ENCODE measurements at regions not wholly inside any gene's neighbourhood (a gene's known extent, or its start where the extent isn't known, plus 50 kb on each side); places are given as distances from the start of the nearest gene placed in this dataset.

DNA sequence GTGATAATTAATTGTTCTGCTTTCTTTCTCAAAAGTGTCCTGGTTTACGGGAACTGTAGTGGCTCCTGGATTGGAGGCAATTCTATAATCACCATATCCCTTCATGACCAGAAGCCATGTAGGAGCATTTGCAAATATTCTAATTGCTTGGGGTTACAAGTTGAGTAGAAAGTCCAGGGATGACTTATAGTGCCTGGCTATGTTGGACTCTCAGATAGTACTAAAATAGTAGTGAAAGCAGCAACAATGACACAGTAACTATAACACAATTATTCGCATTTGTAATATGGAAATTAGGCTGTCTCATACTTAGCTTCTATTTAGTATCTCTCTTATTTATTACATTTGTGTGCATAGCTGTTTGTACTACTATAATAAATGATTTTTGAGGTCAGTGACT is 712.5 kb upstream of the GRAMD2B start:
- no peak for DNase-seq
- intact Hi-C loops (cut with DNase I), result no loop called here

DNA sequence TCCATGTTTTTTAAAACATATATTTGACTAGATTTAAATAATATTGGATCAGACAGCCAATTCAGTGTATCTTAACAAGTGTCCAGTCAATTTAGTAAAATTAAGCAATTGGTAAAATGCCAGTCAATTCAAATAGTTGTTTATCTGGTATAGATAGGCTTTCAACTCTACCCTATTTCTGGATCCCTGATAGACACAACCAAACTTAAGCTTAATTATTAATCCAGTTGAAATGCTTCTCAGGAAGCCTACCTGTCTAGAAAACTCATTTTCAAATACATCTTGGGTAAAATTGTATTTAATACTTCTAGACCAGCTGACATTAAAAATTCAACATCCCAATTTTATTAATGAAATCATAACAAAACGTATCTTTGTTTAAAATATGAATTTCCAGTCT is 710.8 kb upstream of the GRAMD2B start:
- intact Hi-C loops (cut with DNase I), result no loop called here
- no peak for DNase-seq

DNA sequence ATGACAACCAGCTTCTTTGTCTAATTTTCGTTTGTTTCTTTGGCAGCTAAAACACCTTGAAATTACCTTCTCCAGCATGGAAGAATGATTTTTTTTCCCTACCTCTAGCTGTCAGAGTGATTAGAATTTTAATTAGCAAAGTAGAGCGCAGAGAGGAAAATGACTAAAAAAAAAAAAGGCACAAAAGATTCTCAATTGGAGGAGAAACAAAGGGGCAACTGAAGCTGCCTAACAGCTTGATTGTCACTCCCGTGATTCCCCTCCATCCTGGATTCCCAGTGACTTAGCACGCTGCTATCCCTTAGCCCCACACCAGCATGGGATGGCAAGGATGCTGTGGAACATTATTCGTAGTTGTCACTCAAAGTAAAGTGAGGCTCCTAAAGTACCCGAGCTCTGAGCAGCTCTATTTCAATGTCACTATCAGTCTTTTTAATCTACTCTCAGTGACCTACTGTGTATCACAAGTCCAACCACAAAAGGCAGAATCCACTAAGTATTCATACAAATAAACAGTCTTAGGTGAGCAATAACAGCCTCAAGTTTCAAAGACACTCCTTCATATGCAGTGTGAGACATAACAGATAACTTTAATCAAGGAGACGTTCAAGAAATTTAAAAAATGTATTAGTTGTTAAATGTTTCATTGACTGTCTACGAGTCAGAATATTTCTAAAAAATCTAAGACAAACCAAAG is 710.0 kb upstream of the GRAMD2B start:
- intact Hi-C loops (cut with DNase I), result no loop called here
- no peak for DNase-seq

DNA sequence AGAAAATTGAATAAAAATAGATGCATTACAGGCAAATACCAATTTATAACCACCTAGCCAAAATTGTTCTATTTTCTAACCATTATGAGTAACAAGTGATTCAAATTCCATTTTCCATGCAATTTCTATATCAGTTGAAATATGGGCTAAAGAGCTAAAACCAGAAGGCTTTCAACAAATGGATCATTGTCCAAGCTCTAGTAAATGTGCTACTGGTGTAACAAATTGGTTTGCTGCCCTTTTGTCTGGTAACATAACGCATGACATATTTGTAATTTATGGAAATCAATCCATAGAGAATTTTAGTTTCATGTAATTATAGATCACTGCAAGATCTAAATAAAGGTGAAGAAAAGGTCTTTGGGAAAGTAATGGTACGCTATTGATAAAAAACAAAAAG is 708.0 kb upstream of the GRAMD2B start:
- no peak for DNase-seq
- intact Hi-C loops (cut with DNase I), result no loop called here

DNA sequence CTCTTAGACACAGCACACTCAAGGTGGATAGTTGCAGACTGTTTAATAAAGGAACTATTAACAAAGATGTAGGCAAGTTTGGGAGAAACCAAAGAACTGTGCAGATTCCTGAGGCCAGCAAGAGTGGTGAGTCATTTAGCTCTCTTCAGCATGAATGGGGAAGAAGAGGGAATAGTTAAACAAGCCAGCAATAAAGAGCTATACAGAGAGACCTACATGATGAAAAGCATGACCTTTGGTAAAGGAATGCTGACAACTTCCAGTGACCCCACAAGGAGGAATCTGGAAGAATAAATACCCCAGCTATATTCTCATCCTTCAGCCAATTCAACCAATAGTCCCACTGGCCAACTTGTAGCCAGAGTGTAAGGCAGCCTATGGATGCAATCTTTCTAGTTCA is 706.0 kb upstream of the GRAMD2B start:
- intact Hi-C loops (cut with DNase I), result no loop called here
- DNase-seq, result no peak

DNA sequence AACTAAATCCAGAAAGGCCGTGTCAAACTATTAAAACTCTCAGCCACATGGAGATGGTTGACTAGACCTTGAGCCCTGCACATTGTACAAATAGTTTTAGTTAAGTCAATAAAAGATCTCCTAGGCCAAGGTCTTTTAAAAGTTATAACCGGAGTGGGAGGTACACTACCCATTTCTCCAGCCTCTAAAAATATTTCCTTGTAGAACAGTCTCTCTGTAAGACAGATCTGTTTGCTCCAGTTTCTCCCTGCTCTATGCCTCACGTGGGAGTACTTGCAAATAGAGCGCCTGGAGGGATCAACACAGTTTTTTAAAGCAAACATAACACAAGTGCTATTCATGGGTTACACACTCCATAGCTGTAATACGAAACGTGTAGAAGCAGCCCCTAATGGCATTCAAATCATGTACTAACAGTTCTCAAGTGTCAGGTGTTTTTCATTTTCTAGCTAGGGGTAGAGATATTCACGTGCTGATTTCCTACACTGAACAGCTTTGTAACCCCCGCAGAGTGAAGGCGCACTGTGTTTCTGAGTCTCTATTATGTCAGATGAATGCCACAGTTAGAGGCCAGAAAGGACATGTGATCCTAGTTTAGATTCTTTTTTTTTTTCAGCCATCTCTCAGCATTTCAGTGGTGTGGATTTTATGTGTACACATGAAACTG is 703.4 kb upstream of the GRAMD2B start:
- intact Hi-C loops (cut with DNase I), result no loop called here
- DNase-seq, result no peak

DNA sequence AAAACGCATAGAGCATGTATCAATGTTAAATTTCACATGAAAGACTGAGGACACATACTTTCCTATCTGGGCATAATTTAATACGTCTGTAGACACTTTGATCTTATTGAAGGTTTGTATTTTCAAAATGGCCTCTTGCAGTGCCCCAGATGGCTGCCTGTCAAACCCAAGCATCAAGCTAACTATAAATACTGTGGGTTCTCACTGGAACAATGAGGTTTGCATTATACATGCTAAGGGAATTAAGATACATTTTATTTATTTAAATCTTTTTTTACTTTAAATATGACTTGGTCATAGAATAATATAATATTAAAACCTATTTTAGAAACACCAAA is 702.9 kb upstream of the GRAMD2B start:
- intact Hi-C loops (cut with DNase I), result no loop called here

DNA sequence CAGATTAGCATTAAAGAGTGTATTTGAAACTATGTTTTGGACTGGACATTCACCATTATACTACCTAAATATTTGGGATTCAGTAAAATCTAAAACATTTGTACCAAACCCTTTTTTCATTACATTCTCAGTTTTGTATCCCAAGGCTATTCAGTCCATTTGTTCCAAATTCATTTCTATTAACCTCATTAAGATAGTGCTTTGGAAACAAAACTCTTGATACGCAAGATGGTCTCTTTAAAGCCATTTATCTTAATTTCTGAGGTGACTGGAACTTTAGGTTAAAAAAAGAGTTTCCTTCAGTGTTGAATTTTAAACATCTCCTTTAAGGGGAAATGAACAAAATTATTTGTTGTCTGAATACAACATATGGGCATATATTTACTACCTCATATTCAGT is 702.5 kb upstream of the GRAMD2B start:
- intact Hi-C loops (cut with DNase I), result no loop called here
- DNase-seq, result no peak

More for the DNA sequence above, 702.9 kb upstream of the GRAMD2B start:
- no peak for DNase-seq

DNA sequence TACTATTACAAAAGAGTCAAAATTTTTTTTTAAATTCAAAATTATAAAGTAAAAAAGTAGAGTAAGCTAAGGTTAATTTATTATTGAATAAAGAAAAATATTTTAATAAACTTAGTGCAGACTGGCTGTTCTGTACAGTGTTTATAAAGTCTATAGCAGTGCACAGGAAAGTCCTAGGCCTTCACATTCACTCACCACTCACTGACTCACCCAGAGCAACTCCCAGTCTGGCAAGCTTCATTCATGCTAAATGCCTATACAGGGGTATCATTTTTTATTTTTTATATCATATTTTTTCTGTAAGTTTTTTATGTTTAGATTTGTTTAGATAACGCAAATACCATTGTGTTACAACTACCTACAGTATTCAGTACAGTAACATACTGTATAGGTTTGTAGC is 700.7 kb upstream of the GRAMD2B start:
- DNase-seq, result no peak
- intact Hi-C loops (cut with DNase I), result no loop called here

DNA sequence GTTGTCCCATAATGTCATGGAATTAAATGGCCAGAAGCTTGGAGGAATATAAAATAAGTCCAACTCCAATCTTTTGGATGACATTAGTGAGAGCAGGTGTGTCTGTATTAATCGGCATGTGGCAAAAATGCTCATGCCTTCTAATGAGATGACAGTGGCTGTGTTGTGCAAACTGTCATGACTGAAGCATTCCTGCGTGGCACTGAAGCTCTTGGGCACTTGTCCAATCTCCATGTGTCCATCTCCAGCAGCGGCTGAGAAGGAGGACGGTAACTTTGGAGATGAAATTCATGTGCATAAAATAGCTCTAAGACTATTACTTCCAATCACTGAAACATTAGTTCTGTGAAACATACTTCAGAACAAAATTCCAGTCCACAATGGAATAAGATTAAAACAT is 697.5 kb upstream of the GRAMD2B start:
- intact Hi-C loops (cut with DNase I), result no loop called here
- DNase-seq, result peak in 1 of 10 donors; percentile 11

DNA sequence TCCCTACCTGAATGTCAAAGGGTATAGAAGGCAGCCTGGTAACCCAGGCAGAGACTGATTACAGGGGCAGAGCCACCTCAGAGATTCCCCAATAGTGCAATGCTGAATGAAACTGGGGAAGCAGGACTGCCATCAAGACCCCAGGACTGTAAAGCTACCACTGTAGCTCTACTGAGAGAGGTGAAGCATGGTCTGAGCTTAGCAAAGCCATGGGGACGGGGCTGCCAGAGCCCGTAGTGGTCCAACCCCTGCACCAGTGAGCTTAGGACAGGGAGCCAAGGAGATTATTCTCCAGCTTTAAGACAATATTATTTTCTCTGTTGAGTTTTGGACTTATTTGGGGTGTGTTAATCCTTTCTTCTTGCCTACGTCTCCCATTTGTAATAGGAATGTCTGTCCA is 679.3 kb upstream of the GRAMD2B start:
- DNase-seq, result no peak
- intact Hi-C loops (cut with DNase I), result no loop called here

DNA sequence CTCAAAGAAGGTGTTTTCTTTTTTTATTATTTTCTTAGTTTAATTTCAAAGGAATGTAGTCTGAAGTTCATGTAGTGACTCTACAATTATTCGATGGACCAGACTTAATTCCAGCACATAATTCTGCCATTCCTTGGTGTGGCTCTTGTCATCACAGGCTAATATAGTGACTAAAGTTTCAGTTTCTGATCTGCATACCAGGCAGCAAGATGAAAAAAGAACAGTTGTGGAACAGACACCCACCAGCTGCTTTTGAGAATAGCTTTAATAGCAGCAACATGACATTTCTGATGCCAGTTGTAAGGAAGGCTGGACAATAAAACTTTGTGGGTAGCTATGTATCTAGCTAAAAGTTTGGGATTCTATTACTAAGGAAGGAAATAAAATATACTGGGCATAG is 676.3 kb upstream of the GRAMD2B start:
- intact Hi-C loops (cut with DNase I), result no loop called here
- no peak for DNase-seq

DNA sequence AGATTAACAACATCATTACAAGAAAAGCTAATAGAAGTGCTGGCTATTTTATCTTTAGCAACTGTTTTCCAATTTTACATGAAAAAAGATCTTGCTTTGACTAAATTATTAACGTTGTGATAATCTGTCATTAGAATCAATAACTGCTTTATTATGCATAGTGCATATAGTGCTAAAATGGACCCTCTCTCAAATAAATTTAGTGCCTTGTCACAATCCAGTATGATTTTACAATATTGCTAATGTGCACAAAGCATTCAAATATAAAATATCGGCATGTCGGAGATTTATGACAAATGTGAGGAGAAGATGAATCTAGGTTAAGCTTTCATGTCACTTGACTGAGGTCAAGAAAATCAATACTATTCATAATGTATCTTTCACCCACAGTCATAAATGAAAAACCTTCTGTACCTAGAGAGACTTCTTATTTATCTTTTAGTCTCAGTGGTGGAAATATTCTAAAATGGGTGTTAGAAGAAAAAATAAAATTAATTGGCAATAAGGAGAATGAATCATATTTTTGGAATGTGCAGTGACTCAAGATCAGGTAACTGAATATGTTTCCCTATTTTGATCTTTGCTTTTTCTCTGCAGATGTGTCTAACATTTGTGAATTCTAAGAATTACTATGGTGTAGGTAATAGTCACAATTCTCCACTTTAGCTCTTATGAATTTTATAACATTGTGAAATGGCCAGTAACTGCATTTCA is 672.9 kb upstream of the GRAMD2B start:
- intact Hi-C loops (cut with DNase I), result no loop called here
- DNase-seq, result no peak

DNA sequence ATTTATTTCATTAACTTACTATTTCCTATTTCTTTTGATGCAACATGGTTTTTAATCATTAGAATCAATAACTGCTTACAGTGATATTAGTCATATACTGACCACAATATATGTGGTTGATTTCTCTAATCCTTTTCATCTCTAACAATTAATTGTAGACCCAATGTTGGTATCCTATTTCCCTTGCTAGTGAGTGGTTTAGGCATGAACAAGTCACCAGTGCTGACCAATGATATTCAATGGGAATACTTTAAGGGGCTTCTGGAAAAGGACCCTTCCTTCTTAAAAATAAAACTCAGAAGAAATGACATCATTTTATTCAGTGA is 672.4 kb upstream of the GRAMD2B start:
- intact Hi-C loops (cut with DNase I), result no loop called here
- DNase-seq, result no peak

DNA sequence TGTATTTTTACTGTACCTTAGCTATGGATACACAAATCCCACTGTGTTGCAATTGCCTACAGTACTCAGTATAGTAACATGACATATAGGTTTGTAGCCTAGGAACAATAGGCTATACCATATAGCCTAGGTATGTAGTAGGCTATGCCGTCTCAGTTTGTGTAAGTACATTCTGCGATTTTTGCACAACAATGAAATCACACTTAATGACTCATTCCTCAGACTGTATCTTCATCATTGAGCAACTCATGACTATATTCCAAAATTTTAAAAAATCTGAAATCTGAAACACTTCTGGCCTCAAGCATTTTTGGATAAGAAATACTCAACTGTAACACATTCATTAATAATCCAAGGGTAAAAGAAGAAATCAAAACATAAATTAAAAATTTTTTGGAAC is 666.8 kb upstream of the GRAMD2B start:
- intact Hi-C loops (cut with DNase I), result no loop called here
- no peak for DNase-seq

DNA sequence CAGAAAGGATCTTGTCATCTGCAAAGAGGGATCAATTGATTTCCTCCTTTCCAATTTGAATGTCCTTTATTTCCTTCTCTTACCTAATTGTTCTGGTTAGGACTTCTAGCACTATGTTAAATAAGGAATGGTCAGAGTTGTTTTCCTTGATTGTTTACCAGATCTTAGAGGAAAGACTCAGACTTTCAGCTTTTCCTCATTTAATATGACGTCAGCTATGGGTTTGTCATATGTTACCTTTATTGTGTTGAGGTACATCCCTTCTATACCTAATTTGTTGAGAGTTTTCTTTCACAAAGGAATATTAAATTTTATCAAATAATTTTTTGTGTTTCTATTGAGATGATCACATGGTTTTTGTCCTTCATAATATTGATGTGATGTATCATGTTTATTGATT is 656.5 kb upstream of the GRAMD2B start:
- intact Hi-C loops (cut with DNase I), result no loop called here
- no peak for DNase-seq

DNA sequence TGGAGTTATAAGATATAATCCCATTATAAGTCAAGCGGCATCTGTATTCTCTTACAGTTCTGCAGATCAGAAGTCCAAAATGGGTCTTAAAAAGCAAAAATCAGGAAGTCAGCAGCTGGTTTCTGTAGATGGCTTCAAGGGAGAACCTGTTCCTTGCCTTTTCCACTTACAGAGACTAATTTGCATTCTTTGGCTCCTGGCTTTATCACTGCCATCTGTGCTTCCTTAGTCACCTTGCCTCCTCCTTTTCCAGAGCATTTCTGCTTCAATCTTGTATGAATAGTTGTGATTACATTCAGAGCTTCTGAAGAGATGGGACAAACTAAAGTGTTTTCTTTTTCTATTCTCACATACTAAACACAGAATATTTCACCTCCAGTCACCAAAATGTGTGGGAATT is 647.3 kb upstream of the GRAMD2B start:
- peak in 1 of 10 donors; percentile 1 for DNase-seq
- intact Hi-C loops (cut with DNase I), result no loop called here

DNA sequence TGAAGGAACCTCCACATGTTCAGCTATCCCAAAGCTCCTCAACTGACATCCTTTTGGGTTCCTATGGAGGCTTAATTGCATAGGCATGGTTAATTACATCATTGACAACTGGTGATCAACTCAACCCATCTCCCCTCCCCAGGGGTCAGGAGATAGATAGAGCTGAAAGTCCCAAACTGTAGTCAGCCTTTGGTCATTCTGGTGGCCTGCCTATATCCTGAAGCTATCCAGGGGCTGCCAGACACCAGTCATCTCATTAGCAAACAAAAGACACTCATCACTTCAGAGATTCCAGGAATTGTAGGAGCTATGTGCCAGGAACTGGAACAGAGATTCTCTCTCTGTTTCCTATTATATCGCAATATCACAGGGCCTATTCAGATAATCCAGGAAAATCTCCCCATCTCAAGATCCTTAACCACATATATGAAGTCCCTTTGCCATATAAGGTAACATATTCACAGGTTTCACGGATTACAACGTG is 646.5 kb upstream of the GRAMD2B start:
- DNase-seq, result no peak
- intact Hi-C loops (cut with DNase I), result no loop called here

DNA sequence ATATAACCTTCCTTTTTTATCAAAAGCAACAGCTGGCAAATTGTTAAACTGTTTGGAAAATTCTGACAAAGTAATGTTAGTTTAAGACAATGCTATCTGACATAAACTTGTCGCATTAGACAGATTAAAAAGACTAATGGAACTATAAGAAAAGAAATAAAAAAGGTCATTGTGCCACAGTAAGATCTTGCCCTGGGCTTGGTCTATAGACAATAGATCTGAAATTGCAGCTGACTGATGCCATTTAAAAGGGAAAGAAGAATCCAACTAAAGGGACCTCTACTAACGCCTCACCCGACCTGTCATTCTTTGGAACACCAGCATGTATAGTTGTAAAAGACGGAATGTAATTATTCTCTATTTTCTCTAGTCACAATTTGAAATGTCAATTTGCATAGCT is 644.4 kb upstream of the GRAMD2B start:
- no peak for DNase-seq
- intact Hi-C loops (cut with DNase I), result no loop called here

DNA sequence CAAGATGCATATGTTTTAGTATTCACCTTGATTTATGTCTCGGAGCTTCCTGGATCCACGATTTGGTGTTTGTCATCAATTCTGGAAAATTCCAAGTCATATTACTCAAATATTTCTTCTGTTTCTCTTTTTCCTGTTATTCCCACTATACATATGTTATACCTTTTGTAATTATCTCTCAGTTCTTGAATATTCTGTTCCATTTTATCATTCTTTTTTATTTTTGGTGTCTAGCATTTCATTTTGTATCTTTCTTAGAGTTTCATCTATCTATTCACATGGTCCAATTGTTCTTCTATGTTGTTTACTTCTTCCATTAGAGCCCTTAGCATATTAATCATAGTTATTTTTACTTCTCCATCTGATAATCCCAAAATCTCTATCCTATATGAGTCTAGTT is 637.8 kb upstream of the GRAMD2B start:
- intact Hi-C loops (cut with DNase I), result no loop called here
- no peak for DNase-seq

DNA sequence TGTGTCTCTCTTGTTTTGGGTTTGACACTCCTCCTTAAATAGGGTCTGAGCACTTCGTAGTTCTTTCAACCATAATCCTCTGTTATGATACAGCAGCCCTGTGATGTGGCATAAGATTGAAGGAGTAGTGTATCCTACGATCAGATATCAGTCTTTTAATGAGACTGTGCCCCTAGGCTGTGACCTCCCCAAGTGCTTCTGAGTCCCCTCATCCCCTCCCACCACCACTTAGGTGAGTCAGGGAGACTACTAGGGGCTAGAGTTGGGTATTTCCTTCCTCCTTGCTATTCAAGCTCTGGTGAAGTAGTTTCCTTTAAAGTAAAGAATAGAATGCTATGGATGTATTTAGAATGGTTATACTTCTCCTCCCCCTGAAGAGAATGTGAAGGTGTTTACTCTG is 637.2 kb upstream of the GRAMD2B start:
- DNase-seq, result no peak
- intact Hi-C loops (cut with DNase I), result no loop called here

DNA sequence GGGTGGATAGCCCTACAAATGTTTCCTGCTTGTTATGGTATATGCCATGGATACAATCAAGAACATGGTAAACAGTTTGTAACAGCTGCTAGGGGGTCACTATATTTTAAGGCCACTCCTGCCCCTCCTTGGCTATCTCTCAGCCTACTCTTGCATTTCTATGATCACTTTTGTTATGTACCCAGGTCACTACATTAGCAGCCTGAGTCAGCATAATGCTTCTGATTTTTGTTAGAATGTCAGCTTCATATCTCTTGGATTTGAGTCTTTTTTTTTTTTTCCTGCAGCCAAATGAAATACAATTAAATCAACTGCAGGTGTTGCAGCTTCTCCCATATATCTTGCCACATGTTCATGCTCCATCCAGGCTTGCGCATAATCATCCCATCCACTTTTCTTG is 629.7 kb upstream of the GRAMD2B start:
- no peak for DNase-seq
- intact Hi-C loops (cut with DNase I), result no loop called here

Measured in posterior cingulate gyrus (tissue), 11 donors.